ENCODE measurements at regions not wholly inside any gene's neighbourhood (a gene's known extent, or its start where the extent isn't known, plus 50 kb on each side); places are given as distances from the start of the nearest gene placed in this dataset.

DNA sequence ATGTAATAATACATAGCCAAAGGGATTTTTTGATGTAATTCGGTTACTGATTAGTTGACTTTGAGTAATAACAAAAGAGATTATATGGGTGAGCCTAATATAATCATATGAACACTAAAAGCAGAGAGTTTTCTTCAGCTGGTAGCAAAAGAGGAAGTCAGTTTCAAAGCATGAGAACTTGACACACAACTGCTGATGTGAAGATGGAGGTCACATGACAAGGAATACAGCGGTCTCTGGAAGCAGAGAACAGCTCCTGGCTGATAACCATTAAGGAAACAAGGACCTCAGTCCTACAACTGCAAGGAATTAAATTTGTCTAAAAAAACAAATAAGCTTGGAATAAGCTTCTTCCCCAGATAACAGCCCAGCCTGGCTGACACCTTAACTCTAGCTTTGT, 119.1 kb upstream of the PRNP start:
- no peak overlapping the region for H3K4me3 ChIP-seq (ENCODE audit: low read length)
- no peak for DNase-seq (ENCODE audit: low read depth, low spot score)

DNA sequence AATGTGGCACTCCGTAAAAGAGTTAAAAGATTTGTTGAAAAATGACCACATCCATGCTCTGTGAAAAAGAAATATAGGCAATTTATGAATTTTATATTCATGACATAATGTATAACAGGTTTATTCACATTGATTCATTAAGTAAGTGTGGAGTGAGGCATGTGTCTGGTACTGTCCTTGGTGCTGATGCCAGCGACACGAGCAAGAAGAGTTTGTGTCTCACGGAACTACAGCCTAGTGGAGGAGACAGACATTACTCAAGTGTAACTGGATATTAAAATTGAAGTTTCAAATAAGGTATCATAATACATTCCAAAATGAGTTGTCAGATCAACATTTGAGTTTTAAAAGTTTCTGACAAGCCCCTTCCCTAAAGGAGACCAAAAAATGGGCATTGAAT, 122.7 kb upstream of the PRNP start:
- H3K4me3 ChIP-seq (ENCODE audit: low read length): no peak overlapping the region
- peak; percentile 68 for DNase-seq (ENCODE audit: low read depth, low spot score)

DNA sequence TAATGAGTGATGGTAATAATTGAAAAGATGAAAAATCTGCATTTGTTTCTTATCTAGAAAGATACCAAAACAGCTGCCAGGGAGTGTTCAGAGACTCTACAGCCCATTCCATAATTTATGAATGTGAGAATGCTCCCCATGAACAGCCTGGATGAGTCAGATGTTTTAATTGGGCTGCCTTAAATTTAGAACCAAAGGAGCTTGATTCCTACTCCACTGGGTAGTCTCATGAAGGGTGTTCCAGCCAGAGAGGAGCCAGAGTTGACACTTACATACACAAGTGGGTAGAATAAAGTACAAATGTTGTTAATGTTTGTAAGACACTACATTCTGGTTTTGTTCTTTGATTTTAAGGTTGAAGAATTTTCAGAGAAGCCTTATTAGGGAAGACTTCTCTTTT, 123.2 kb upstream of the PRNP start:
- DNase-seq (ENCODE audit: low read depth, low spot score): no peak
- H3K4me3 ChIP-seq (ENCODE audit: low read length): no peak overlapping the region

DNA sequence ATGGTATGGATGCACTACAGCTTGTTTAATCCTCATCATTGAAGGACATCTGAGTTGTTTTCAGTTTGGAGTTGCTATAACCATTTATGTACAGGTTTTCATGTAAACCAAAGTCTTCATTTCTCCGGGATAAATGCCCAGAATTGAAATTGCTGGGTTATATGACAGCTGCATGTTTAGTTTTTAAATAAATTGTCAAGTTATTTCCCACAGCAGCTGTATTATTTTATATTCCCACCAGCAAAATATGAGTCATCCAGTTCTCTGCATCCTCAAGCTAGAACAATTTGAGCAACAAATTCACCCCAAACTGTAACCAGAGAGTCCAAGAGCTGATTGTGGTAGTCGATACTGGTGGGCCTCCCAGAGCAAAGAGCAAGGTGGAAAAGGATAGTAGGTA, 125.6 kb upstream of the PRNP start:
- H3K4me3 ChIP-seq (ENCODE audit: low read length): no peak overlapping the region
- DNase-seq (ENCODE audit: low read depth, low spot score): no peak

DNA sequence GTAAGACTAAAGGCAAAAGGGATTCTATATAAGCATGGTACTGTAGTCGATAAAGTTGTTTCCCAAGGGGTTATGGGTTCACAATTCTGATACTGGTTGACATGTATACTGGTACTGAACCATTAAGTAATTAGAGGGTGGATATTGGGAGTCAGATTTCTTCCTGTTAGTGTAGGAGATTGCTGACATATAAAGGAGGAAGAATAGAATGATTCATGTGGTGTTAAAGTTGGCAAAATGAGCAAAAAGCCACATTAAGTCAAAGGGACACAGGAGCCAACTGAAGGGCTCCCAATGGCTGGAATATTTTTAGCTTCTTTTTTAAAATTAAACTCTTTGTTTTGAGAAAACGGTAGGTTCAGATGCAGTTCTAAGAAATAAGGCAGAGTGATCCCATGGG, 126.3 kb upstream of the PRNP start:
- no peak for DNase-seq (ENCODE audit: low read depth, low spot score)
- no peak overlapping the region for H3K4me3 ChIP-seq (ENCODE audit: low read length)

DNA sequence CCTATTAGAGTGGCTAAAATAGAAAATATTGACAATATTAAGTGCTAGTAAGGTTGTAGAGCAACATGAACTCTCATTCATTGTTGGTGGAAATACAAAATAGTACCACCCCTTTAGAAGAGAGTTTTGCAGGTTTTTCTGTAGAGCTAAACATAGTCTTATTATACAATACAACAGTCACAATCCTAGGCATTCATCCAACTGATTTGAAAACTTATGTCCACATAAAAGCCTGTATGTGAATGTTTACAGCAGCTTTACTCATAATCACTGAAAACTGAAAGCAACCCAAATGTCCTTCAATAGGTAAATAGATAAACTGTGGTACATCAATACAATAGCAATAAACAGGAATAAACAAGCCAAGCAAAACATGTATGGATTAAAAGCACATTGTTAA, 127.2 kb upstream of the PRNP start:
- no peak for DNase-seq (ENCODE audit: low read depth, low spot score)
- no peak overlapping the region for H3K4me3 ChIP-seq (ENCODE audit: low read length)

DNA sequence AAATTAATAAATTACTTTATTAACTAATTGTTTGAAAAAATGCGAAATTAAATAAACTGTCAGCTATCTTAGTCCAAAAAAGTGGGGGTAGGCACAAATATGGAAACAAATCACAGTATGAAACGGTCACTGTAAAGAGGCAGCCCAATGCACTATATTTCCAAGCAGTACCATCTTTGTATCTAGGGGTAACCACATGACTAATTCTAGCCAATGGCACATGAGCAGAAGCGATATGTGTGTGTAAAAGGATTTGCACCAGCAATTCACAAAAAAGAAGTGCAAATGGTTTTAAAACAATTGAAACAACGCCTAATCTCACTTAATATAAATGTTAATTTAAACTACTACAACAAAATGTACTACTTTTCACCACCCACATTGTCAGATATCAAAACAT, 129.5 kb upstream of the PRNP start:
- no peak overlapping the region for H3K4me3 ChIP-seq (ENCODE audit: low read length)
- no peak for DNase-seq (ENCODE audit: low read depth, low spot score)

DNA sequence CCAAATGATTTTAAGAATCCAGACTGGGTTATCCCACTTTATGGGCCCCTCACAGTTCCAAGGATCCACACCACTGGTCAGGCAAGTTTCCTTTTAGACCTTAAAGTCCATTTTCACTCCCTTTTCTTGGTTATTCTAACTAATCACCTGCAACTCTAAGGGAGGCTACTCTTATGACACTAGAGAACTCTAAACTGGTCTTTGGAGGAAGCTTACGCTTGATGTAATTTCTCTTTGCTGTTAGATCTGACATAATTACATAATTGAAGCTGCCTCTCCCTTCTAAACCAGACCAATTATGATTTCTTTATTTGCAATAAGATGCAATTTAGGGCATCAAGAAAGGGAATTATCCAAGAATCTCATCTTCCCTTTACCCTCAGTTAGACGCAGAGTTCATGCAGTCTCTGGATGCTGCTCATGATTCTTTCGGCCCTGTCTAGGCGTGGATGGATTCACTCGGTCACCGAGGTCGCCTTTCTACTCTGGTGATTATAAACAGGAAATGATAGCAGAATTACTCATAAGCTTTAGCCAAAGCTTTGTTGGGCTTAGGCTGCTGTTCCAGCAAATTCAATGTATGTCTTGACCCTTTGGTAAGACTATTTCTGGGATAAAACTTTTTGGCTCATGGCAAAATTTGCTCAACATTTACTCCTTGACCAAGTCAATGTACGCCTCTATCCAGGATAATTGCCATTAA, 130.9 kb upstream of the PRNP start:
- no peak for DNase-seq (ENCODE audit: low read depth, low spot score)
- H3K4me3 ChIP-seq (ENCODE audit: low read length): no peak overlapping the region

DNA sequence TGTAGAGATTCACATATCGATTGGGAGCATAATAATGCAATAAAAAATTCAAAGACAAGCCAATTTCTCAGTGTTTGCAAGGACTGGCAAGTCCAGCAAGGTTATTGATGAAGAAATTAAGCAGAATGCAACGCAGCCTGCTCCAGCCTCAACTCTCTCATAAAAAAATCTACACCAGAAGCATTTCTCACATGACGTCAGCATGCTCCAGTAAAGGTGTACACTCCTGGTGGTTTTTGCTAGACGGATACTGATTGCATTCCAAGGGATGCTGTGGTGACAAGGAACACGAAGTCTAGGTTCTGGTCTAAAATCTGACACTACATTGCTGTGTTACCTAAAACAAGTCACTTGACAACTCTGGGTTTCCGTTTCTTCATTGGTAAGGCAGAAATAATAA, 131.9 kb upstream of the PRNP start:
- H3K4me3 ChIP-seq (ENCODE audit: low read length): no peak overlapping the region
- no peak for DNase-seq (ENCODE audit: low read depth, low spot score)

DNA sequence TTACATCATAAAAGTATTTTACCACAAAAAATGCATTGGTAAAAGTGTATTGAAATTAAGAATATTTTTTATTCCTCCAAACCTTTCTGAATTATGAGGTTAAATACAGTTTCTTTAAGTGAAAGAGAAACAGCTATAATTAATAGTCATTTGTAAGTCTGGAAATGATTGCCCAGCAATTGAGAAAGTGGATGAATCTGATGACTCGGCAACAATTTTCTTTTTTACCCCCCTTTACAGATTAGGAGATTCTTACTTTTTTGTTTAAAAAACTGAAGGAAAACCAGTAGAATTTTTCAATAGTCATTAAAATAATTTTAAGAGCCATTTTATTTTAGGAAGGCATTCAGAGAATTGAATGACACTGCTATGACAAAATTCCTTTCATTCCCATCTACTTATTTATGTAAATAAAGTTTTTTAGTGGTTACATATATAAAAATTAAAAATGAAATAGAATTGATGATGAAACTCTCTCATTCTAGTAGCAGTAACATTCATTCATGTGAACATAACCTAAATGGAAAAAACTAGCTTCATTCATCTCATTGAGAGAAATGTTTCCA, 134.1 kb upstream of the PRNP start:
- DNase-seq (ENCODE audit: low read depth, low spot score): no peak
- H3K4me3 ChIP-seq (ENCODE audit: low read length): no peak overlapping the region

DNA sequence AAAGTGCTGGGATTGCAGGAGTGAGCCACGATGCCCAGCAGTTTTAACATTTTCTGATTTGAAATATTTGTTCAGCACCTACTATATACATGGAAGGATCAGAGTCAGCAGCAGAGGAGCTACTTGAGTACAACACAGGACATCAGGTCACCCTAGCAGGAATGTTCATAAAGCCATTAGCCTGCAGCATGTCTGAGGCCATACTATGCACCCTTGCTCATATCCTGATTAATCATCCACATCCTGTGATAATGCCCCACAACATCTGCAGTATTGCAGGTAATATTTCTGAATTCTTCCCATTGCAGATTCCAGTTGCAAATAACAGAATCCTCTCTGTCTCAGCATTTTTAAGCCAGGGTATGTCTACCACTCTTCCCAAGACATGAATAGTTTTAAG, 135.5 kb upstream of the PRNP start:
- H3K4me3 ChIP-seq (ENCODE audit: low read length): no peak overlapping the region
- no peak for DNase-seq (ENCODE audit: low read depth, low spot score)

DNA sequence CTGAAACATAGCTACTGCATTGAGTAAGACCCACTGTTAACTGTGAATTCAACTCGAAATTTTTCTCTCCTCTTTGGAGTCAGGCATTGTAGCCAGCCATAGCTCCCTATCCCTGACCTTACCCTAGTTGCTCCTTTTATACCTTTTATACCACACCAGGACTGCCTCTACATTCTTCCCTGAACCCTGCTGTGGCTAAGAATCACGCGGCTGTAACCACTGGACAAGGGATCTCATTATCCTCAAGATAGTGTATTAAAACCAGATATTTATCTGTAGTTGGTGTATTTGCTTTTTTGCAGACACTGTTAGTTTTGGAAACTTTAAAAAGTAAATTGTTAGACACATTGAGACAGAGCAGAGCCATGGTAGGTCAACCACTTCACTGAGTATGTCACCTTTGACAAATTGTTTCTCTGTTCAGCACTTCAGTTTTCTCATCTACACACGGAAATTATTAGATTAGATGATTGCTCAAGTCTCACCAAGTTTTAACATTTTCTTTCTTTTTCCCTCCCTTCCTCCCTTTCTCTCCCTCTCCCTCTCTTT, 136.5 kb upstream of the PRNP start:
- DNase-seq (ENCODE audit: low read depth, low spot score): no peak
- H3K4me3 ChIP-seq (ENCODE audit: low read length): no peak overlapping the region

DNA sequence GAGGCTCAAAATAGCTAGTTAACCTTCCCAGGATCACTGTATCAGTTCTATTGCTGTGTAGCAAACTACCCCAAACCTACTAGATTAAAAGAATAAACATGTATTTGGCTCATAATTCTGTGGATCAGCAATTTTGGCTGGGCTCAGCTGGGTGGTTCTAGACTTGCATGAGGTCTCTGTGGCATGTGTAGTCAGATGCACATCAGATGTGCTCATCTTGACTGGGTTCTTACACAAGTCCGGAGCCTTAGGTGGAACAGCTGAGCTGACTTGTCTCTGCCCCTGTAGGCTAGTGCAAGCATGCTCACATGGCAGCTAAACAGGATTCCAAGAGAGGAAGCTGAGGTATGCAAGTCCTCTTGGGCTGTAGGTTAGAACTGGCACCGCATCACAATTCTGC, 137.7 kb upstream of the PRNP start:
- H3K4me3 ChIP-seq (ENCODE audit: low read length): no peak overlapping the region
- DNase-seq (ENCODE audit: low read depth, low spot score): no peak

DNA sequence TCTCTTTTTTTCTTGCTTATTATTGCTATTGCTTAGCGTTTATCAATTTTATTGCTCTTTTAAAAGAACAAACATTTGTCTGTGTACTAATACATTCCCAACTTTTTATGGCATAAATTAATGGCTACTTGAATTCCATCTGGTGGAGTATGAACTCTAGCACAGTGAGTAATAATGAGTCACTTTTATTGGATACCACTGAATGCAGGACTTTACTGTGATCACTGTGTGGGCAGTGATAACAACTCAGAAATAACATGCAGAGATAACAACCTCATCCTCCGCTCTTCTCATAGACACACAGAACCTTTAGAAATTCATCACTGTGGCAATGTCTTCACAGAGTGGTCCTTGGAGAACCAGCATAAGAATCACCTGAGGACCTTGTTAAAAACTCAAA, 139.5 kb upstream of the PRNP start:
- H3K4me3 ChIP-seq (ENCODE audit: low read length): no peak overlapping the region
- DNase-seq (ENCODE audit: low read depth, low spot score): no peak

DNA sequence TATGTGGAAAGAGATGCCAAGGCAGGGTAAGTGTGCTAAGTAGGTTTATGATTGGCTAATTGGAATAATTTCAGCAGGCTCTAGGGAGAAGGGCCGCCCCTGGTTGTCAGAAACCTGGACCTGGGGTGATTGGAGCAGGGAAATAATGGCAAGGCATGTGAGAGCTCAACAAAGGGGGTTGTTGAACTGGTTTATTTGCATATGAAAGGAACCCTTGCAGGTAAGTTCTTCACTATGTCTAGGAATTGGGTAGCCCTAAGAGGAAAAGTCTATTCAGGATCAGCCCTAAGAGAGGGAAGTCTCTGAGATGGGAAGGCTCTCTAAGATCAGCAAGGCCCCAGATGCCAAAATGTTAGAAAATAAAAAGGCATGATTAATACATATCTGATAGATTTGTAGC, 139.9 kb upstream of the PRNP start:
- no peak overlapping the region for H3K4me3 ChIP-seq (ENCODE audit: low read length)
- no peak for DNase-seq (ENCODE audit: low read depth, low spot score)

DNA sequence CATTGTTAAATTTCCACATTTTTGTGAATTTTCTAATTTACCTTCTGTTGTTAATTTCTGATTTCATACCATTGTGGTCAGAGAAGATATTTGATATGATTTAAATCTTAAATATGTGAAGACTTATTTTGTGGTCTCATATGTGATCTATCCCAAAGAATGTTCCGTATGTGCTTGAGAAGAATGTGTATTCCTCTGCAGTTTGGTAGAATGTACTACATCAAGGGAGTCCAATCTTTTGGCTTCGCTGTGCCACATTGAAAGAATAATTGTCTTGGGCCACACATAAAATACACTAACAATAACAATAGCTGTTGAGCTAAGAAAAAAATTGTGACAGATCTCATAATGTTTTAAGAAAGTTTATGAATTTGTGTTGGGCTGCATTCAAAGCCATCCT, 140.7 kb upstream of the PRNP start:
- no peak overlapping the region for H3K4me3 ChIP-seq (ENCODE audit: low read length)
- DNase-seq (ENCODE audit: low read depth, low spot score): no peak

DNA sequence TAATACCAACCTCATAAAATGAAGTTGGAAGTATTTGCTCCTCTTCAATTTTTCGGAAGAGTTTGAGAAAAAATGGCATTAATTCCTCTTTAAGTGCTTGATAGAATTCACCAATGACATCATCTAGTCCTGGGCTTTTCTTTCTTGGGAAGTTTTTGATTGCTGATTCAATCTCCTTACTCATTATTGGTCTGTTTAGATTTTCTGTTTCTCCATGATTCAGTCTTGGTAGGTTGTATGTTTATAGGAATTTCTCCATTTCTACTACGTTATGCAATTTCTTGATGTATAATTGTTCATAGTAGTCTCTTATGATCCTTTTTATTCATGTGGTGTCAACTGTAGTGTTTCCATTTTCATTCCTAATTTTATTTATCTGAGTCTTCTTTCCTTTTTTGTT, 141.5 kb upstream of the PRNP start:
- DNase-seq (ENCODE audit: low read depth, low spot score): no peak
- no peak overlapping the region for H3K4me3 ChIP-seq (ENCODE audit: low read length)

DNA sequence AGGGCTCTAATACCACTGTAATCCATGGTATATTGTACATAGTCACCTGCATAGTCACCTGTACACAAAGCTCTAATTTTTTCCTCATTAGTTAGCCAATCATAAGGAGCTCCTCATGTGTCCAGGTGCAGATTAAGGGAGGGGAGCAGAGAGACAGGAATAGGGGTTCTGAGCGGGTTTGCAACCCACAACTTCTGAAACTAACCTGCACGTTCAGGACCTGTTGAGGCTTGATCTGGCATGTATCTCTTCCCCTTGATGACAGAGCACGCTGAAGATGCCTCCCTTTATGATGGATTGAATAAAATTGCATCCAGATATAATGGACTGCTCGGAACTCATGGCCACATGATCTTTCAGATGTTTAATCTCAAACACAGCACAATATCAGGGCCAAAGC, 144.0 kb upstream of the PRNP start:
- no peak for DNase-seq (ENCODE audit: low read depth, low spot score)
- H3K4me3 ChIP-seq (ENCODE audit: low read length): no peak overlapping the region

DNA sequence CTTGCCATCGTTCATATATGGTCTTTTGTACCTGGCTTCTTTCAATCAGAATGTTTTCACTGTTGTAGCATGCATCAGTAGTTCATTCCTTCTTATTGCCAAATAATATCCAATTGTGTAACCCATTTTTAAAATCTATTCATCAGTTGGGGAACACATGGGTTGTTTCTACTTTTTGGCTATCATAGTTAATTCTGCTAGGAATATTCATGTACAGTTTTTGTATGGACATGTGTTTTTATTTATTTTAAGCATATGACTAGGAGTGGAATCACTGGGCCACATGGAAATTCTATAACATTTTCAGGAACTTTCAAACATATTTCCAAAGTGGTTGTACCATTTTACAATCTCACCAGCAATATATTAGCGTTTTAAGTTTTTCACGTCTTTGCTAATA, 151.9 kb upstream of the PRNP start:
- DNase-seq (ENCODE audit: low read depth, low spot score): no peak
- no peak overlapping the region for H3K4me3 ChIP-seq (ENCODE audit: low read length)

DNA sequence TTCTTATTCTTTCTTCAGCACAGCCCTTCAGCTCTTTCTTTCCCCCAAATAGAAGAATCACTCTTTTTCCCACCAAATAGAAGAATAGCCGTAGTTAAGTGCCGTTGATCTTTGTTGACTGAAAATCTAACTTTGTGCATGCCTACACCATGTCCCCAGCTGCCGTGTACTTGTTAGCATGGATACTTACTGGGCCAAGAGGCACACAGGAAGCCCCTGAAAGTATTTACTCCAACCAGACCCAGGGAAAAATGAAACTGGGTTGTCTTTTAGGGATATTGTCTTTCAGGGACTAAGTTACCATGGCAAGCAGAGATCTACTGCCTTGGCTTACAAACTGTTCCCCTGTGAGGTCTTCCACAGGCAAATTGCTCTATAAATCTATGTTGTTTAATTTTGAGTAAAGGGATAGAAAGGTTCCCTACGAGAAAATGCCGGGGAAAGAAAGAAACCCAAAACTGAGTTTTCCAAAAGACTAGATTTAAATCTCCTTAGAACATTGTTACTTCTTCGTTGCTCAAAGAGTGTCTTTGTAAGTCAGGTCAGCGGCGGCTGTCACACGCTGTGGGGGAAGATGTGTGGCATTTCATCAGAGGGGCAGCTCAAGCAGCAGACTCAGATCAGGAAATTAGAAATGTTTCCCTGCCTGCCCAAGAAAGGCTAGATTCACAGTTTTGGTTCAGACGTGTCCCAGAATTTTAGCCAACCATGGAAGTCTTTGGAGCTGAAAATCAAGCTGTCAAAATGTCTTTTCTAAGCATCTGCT, 152.7 kb upstream of the PRNP start:
- DNase-seq (ENCODE audit: low read depth, low spot score): no peak
- H3K4me3 ChIP-seq (ENCODE audit: low read length): no peak overlapping the region

DNA sequence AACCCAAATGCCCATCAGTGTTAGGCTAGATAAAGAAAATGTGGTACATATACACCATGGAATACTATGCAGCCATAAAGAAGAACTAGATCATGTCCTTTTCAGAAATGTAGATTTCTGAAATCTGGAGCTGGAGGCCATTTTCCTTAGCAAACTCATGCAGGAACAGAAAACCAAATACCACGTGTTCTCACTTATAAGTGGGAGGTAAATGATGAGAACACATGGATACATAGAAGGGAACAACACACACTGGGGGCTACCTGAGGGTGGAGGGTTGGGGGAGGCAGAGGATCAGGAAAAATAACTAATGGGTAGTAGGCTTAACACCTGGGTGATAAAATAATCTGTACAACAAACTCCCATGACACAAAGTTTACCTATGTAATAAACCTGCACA, 153.5 kb upstream of the PRNP start:
- DNase-seq (ENCODE audit: low read depth, low spot score): no peak

More for the DNA sequence above, 153.5 kb upstream of the PRNP start:
- H3K4me3 ChIP-seq (ENCODE audit: low read length): no peak overlapping the region

Measured in Jurkat, Clone E6-1 (cell line).